22Rv1 (cell line): ENCODE measurements at regions not wholly inside any gene's neighbourhood (a gene's known extent, or its start where the extent isn't known, plus 50 kb on each side); places are given as distances from the start of the nearest gene placed in this dataset.

Experiments used
- H3K27ac ChIP-seq: fragments of 450-650 bp; 2 replicates; pipeline ENCODE4 v1.5.1; 2017
- ZFX ChIP-seq: fragments of 450-650 bp; IDR thresholded peaks from 2 replicates; pipeline ENCODE4 v1.6.1; 2017; ENCODE audit warnings: antibody characterized with exemption, borderline replicate concordance
- TF ChIP-seq, protein P1 (sequence below): fragments of 450-650 bp; IDR thresholded peaks from 2 replicates; pipeline ENCODE4 v1.5.1; 2017; ENCODE audit warnings: mild to moderate bottlenecking

DNA sequence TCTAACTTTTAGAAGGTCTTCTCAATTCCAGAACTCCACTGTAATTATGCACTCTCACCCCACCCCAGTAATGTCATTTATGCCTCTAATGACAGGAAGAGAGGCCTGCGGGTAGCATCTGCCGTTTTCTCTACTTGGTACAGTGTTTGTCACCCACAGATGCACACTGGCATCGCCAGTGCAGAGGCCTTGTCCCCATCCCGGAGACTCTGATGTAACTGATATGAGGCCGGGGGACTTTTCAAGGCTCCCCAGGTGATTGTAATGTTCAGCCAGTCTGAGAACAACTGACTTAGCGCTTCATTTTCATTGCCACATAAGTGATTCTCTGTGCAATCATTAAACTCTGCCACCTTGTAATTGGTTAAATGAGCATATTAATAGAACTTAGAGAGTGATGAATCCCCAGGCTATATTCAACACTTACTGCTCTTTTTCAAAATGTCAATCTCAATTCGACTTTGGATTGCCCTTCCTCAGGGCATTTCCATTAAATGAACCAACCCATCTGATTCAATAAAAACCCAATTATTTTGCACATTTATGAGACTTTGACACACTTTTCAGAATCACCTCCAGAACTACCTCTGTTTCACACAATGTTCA is 113.2 kb downstream of the HERPUD2 start:
- TF ChIP-seq ZFX = no peak
- TF ChIP-seq, protein P1, sequence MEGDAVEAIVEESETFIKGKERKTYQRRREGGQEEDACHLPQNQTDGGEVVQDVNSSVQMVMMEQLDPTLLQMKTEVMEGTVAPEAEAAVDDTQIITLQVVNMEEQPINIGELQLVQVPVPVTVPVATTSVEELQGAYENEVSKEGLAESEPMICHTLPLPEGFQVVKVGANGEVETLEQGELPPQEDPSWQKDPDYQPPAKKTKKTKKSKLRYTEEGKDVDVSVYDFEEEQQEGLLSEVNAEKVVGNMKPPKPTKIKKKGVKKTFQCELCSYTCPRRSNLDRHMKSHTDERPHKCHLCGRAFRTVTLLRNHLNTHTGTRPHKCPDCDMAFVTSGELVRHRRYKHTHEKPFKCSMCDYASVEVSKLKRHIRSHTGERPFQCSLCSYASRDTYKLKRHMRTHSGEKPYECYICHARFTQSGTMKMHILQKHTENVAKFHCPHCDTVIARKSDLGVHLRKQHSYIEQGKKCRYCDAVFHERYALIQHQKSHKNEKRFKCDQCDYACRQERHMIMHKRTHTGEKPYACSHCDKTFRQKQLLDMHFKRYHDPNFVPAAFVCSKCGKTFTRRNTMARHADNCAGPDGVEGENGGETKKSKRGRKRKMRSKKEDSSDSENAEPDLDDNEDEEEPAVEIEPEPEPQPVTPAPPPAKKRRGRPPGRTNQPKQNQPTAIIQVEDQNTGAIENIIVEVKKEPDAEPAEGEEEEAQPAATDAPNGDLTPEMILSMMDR = no peak
- H3K27ac ChIP-seq = no peak overlapping the region

- TF ChIP-seq, protein P1 = no peak
- no peak for TF ChIP-seq ZFX
- no peak overlapping the region for H3K27ac ChIP-seq
Observed at GRCh38 chr7:35576031-35576573, 118.8 kb downstream of the HERPUD2 start.

DNA sequence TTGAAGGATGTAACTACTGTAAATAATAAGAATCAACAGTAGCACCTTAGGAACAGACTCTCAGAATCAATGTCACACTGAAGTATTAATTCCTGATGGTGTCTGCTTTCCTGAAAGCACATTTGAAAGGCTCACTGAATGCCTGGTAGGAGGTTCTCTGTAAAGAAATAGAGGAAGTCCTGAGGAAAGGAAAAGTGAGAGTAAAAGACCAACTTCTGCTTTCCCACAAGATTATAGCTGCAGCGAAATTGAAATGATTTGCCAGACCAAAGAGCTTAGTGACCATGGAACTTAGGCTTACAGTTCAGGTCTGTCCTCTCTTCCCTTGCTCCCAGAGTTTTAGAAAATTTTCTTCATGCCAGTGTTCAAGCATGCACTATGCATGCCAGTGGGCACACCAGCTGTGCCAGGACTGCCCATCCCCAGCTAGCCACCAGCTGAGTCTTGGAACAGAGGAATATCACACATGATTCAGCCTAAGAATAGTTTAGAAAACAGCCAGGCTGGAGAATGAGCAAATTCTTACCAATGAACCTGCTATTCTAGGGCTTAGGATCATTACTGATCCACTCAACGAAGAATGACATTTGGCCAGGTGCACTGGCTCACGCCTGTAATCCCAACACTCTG is 123.2 kb downstream of the HERPUD2 start:
- H3K27ac ChIP-seq = no peak overlapping the region
- TF ChIP-seq, protein P1 = no peak
- no peak for TF ChIP-seq ZFX

DNA sequence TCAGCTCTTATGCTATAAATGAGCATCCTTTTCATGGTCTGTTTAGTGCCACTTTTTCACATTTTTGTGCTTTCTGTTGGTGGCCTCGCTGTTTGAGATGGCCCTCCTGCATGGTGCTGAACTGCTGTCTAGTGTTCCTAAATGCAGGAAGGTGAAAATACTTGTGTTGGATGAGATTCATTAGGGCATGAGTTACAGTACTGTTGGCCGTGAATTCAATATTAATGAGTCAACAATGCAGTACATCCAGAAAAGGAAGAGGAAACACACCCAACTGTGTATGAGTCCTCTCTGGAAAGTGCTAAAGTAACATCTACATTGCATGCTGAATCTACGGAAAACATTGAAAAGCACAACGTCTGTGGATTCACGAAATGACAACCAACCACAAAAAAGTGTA is 124.0 kb downstream of the HERPUD2 start:
- no peak overlapping the region for H3K27ac ChIP-seq
- TF ChIP-seq, protein P1 = no peak
- TF ChIP-seq ZFX = no peak

- no peak for TF ChIP-seq ZFX
- TF ChIP-seq, protein P1 = no peak
- no peak overlapping the region for H3K27ac ChIP-seq
Observed at GRCh38 chr7:35565927-35566326, 129.0 kb downstream of the HERPUD2 start.

- TF ChIP-seq, protein P1 = no peak
- no peak for TF ChIP-seq ZFX
- no peak overlapping the region for H3K27ac ChIP-seq
Observed at GRCh38 chr7:35558841-35559240, 136.1 kb downstream of the HERPUD2 start.
